HG03025 (cell line): ENCODE measurements at regions not wholly inside any gene's neighbourhood (a gene's known extent, or its start where the extent isn't known, plus 50 kb on each side); places are given as distances from the start of the nearest gene placed in this dataset.
"Not testable (repeated sequence)": the region's sequence is repeated elsewhere in the genome, so short reads cannot be mapped to it uniquely, and the experiment has no call there.

ENCODE experiments used
- ATAC-seq: cut with Tn5 transposase; IDR thresholded peaks from one replicate; pipeline ENCODE4 v1.9.1; 2021; ENCODE audit warnings: mild to moderate bottlenecking, moderate library complexity; ENCODE audit not compliant: unreplicated experiment, low FRiP score

DNA sequence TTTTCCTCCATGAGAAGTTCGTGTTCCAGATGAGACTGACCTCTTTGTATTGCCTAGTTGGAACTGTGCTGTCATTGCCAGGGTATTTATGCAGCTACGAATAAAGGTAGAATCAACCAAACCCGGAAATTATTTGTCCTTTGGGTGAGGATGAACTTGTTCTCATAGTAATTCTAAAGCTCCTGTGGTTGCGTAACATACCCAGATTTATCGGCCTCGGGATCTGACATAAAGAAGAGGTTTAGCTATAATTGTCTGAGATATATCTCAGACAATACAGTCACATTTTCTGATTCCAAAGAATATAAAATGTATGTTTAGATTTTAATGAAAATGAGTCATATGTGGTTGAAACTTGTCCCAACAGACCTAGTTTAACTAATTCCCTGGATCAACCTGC is 628.7 kb upstream of the LINC00305 start:
- no peak for ATAC-seq

DNA sequence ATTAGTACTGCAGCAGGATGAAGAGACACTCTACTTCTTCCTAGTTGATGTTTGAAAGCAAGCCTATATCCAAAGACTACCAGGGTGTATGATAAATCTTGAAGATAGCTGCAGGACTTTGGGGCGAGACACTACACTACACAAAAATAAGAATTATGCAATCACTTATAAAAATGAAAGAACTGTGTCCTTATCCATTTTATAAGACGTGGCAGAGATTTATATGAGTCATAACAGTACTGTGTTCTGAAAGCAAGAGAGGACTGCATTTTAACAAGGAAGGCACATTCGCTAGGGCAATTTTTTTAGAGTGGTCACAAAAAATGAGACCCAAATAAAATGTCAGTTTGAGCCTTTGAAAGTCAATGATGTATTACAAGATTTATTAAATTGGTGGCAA is 617.0 kb upstream of the LINC00305 start:
- no peak for ATAC-seq

DNA sequence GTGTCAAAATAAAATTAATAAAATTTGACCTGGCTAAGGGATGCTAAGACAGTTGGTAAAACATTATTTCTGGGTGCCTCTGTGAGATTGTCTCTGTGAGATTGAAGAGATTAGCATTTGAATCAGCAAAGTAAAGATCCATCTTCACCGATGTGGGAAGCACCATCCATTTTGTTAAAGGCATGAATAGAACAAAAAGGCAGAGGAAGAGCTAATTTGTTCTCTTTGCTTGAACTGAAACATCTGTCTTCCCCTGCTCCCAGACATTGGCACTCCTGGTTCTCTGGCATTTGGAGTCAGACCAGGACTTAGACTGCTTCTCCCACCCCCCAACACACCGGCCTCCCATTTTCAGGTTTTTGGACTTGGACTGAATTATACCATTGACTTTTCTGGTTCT is 603.8 kb upstream of the LINC00305 start:
- no peak for ATAC-seq

DNA sequence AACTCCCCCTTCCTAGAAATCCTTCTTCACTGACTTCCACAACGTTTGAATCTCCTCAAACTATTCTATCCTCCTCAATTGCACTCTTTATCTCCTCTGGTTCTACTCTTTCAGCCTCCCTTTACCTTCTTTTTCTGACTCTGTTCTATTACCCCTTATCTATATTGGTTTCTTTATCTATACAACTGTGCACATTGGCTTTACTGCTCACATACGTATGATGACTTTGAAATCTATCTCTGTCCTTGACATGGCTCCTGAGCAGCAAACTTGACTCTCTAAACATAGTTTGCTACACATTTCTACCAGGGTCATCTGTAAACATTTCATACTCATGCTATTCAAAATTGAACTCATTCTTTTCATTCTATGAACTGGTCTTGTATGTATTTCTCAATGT is 601.0 kb upstream of the LINC00305 start:
- ATAC-seq = no peak

DNA sequence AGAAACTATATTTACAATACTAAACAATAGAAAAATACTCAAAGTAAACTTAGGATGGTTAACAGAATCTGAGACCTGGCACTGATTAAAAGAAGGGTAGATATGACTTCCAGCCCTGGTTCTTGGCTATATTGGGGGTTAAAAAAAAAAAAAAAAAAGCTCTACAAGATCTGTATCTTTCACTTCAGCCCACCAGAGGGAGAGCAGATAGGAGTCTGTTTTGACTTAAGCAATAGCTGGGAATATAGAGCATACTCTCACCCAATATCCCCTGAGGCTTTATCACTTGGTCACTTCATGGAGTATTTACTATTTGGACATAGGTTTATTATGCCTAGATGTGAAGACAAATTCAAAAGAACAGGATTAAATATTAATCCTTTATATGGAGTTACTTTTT is 598.9 kb upstream of the LINC00305 start:
- no peak for ATAC-seq

DNA sequence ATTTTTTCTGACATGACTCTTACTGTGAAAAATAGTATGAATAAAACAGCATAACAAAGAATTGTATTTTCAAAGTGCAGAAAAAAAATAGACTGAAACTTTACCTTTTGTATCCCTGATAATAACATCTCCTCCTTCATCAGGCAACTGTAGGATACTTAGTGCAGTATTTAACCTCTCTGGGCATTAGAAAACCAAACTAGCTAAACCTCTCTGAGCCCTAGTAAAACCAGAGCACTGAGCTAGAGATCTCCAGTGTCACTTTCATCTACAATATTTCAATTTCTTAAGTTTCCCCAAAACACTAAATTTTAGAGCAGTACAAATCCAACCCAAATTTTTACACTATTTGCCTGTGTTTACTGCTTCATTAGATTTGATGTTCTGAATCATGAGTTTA is 594.0 kb upstream of the LINC00305 start:
- no peak for ATAC-seq

DNA sequence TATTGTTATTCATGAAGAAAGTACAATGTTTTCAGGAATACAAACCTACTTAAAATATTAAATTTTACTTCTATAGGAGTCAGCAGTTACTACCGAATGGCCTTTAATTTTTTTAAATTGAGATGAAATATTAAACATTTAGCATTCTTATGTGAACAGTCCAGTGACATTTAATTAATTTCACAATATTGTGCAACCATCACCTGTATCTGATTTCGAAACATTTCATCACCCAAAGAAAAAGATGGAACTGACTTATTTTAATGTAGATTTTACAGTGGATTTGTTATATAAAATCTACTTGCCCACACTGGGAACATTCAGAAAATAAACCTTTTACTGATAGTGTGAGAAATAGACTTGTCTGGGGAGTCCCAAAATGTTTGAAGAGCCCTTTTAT is 585.2 kb upstream of the LINC00305 start:
- no peak for ATAC-seq

DNA sequence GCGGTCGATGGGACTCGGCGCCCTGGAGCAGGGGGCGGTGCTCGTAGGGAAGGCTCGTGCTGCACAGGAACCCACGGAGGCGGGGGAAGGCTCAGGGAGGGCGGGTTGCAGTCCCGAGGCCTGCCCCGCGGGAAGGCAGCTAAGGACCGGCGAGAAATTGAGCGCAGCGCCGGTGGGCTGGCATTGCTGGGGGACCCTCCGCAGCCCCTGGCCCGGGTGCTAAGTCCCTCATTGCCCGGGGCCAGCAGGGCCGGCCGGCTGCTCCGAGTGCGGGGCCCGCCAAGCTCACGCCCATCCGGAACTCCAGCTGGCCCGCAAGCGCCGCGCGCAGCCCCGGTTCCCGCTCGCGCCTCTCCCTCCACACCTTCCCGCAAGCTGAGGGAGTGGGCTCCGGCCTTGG is 576.8 kb upstream of the LINC00305 start:
- not testable (repeated sequence) for ATAC-seq

DNA sequence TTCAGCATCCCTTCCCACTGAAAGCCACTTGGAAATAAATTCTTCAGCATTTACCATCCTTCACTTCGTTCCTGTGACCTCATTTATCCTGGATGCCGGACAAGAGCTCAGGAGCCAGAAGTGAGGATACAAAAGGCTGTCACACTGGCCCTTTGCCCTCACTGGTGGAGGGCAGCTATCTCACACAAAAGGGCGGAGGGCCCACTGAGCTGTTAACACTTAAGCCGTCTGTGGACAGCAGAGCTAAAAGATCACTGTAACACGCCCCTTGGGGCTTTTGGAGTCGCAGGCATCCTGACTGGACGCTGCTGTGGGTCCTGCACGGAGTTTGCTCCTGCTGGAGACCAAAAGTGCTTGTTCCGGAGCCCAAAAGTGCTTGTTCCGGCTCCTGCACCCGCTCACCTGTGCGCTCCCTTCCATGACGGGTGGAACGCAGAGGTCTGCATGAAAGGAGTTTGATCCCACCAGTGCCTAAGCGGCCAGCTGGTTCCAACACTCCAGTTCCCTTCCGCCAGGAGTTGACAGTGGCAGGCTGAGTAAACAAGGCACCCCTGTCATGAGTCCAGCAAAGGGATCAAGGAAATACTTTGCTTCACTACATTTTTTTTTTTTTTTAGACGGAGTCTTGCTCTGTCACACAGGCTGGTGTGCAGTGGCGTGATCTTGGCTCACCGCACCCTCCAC is 572.0 kb upstream of the LINC00305 start:
- no peak for ATAC-seq

DNA sequence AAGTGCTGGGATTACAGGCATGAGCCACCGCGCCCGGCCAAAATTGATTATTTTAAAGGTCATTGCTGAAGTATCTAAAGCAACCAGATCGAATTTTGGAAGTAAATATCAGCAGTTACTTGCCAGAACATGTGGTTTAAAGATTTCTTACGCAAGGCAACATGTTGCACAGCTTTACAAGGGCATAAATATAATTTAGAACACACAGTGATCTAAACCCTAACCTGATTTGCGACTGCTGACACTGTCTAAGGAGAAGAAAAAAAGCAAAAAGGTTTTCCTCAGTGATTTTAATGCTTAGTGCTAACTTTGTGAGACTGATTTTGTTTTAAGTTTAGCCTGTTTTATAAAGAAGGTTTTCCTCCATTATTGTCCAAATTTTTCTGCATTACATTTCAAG is 569.9 kb upstream of the LINC00305 start:
- ATAC-seq = no peak

DNA sequence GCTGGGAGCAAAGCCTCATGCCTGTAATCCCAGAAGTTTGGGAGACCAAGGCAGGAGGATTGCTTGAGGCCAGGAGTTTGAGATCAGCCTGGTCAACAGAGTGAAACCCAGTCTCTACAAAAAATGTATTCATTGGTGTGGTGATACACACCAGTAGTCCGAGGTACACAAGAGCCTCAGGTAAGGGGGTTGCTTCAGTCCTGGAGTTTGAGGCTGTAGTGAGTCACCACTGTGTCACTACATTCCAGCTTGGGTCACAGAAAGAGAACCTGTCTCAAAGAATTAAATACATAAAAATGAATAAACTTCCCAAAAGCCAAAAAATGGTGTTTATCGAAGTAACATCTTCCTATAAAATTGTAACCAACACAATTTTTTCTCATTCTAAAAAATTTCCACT is 568.1 kb upstream of the LINC00305 start:
- ATAC-seq = no peak

DNA sequence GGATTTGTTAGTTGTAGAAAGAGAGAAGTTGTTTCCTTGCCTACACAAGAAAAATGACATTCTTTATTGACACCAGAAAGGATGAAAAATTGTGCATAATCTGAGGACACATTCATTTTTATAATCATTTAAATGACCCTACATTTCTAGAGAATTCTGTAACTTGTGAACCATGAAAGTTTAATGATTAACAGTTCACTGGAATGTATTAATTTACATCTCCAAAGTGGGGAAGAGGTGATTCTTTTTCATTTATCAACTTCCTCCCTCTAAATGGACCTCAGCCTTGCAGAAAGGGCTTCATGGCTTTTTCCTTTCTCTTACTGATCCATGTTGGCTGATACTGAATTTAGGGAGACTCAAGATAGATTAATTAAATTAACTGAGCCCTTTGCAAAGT is 565.2 kb upstream of the LINC00305 start:
- ATAC-seq = no peak

DNA sequence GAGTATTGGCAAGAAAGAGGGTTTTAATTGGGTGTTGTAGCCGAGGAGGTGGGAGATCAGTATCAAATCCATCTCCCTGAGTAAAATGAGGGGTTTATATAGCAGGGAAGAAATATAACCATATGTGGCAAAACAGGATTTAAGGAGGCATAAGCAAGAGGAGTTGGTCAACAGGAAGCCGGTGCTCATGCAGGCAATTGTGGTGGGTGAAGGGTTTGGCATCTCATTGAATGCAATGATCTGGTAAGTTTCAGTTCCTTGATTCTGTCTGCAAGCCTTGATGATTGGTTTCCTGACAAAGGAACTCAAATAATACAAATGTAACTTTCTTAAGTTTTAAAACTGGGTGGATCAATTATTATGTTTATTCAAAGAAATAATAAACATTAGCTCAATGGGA is 564.4 kb upstream of the LINC00305 start:
- ATAC-seq = peak; percentile 91

DNA sequence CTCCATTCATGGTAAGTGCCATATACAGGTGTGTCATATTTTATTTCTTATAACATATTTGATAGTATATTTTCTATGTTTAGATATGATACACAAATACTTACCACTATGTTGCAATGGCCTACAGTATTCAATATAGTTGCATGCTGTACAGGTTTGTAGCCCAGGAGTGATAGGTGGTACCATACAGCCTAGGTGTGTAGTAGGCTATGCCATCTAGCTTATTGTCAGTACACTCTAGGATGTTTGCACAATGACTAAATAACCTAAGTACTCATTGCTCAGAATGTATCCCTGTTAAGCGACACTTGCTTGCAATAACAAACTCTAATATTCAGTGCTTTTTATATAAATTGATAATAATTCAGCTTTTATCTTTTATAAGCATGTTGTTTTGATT is 563.1 kb upstream of the LINC00305 start:
- no peak for ATAC-seq

DNA sequence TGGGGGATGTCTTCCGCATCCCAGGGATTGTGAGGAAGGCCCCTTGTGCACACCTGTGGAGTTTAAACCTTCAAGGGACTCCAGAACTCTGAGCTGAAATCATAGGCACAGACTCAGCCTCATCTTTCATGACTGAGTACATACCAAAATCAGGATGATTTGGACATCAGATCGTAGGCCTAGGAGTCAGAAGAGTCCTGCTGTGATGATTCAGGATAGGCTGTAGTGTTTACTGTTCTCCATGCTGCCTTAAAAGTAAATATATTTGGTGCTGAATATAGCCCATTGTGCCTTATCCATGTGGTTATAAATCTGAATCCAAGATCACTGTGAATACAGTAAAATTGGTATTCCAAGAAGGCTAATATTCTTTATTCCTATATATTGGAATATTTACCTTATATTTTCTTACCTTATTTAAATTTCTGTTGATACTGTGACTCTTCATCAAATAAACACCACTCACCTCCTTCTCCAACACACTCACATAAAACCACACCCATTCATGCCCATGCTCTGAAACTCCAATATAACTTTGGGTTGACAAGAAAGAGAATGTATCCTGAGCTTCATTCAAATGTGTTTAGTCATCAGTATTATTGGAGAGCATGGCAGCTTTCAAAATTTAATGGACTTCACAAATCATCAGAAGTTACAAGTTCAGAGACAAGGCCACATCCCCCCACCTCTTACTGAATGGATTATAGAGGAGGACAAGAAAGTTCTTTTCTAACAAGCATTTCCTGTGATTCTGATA is 561.4 kb upstream of the LINC00305 start:
- no peak for ATAC-seq

DNA sequence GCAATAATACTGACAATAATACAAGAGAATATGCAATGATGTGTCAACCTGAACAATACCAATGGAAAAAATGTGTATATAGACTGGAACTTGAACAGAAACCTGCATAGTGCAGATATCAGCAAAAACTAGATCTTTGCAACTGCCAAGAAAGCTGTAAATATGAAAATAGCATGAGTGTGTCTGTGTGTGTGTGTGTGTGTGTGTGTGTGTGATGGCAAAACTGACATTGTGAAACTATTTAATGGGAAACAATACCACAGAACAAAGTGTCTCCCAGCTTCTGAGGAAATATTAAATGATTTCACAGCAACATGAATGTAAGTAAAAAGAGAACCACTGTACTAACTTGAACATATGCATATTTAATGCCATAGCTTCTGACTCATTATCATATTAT is 558.2 kb upstream of the LINC00305 start:
- no peak for ATAC-seq

DNA sequence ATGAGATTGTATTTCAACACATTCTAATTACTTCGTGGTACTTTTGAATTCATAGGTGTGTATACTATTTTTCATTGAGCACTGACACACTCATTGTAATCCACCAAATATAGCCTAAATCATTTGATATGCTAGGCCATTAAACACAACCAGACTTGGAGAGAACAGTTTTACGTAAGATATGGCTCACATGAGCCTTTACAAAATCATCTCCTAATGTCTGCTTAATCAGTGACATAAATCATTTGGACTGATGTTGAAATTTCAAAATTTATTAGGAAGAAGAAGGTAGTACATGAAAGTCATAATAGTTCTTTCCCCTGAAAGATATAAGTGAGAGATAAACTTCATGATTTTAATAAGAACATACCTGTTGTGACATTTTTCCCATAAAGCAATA is 550.2 kb upstream of the LINC00305 start:
- no peak for ATAC-seq

DNA sequence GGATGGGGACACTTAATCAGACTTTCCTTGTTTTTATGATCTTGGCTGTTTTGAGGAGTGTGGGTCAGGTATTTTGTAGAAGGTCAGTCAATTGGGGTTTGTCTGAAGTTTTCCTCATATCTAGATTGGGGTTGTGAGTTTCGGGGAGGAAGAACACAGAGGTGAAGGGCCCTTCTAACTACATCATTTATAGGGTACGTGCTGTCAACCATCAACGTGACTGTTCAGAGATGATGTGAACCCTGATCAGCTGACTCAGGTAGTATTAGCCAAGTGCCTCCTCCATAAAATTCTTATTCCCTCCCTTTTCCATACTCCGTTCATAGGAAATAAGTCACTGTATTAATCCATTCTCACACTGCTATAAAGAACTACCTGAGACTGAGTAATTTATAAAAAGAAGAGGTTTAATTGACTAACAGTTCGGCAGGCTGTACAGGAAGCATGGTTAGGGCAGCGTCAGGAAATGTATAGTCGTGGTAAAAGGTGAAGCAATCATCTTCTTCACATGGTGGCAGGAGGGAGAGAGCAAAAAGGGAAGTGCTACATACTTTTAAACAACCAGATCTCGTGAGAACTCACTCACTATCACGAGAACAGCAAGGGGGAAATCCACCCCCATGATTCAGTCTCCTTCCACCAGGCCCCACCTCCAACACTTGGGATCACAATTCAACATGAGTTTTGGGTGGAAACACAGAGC is 547.1 kb upstream of the LINC00305 start:
- no peak for ATAC-seq

DNA sequence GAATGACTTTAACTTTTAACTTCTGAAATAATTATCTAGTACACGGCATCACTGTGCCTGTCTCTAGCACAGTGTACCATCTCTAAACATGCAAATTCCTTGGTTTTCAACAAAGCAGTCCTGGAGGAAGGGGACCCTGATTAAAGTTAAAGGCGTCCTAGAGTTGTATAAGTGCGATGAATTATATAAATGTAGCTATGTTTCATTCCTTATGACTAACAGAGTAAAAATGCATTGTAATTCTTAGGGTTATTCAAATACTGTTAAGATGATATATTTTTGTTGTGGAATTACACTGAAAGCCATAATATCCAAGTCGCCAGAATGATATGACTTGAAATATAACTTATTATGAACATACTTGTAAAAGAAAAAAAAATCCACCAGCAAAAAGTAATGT is 544.9 kb upstream of the LINC00305 start:
- no peak for ATAC-seq

DNA sequence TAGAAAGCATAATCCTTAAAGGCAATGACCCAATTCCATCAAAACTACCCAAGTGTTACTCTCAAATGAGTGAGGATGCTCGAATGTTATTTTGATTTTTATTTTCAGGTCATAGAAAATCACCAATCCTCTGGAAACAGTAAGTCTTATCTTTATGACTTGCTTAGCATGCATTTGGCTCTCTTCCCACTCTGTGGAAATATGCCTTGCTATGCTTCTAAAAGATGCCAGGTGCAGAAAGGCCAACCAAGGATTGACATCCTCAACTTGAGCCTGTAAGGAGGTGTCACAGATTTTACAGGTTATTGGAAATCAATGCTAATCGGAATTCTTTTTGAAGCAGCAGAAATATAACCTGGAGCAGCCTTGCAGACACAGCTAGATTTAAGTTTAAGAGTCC is 543.9 kb upstream of the LINC00305 start:
- ATAC-seq = no peak

DNA sequence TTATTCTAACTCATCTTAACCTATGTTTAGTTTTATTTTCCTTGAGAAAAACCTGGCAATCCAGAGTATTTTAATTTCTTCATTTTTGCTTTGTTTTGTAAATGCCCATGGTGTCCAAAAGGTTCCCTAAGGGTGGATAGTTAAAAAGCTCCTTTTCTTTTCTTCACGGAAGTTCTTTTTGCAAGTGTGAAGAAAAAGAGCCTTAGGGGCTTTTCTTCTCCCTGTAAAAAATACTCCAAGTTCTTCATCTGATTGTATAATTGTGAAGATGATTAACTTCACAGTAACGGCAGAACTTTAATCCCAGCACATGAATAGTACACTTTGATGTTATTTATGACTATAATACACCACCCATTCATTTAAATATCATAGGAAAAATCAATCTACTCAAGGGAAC is 530.2 kb upstream of the LINC00305 start:
- no peak for ATAC-seq

DNA sequence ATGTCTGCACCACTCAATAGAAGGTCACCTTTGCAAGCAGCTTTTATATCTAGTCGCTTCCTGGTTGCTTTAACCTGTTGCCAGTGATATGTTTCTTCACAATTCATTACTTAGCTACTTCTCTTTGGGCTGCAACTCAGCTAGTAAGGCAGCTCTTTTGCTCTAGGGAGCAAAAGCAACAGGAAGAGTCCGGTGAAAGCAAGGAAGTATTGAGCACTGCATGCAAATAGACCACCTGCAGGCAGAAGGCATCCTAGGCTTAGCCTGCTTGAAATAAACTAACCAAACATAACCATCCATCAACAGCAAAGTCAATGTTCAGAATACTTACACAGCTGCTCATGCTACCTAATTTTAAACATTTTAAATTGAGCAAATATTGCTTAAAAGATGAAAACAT is 529.2 kb upstream of the LINC00305 start:
- ATAC-seq = no peak
